ENCODE measurements at regions not wholly inside any gene's neighbourhood (a gene's known extent, or its start where the extent isn't known, plus 50 kb on each side); places are given as distances from the start of the nearest gene placed in this dataset.

GRCh38 chr12:107884769-107885694 lies 110.5 kb downstream of the ASCL4 start:
- intact Hi-C loops (cut with DNase I), result loop anchor here (5.0 to 10.0 kb wide), 2 partner anchors 120 to 208 kb away; partner anchors contain the start of gene PRDM4 (in 1 of the 2)
- peak; percentile 35 to 74 (median 62) for DNase-seq
- 10 to 13% (median 12%) methylated on average over 7 of the region's 7 CpGs for WGBS, 4 donors
- H3K27ac ChIP-seq, result no peak overlapping the region
- H3K36me3 ChIP-seq (replicated peaks in 1 of 2), result no peaks in the 10 kb centered on the region
- no peak overlapping the region for H3K4me3 ChIP-seq
- H3K4me1 ChIP-seq (replicated peaks in 1 of 2), result no peaks in the 10 kb centered on the region
- no peak for TF ChIP-seq POLR2A (IDR thresholded peaks at IDR 0.05)
- peak; percentile 42 to 71 (median 66) for TF ChIP-seq CTCF (IDR thresholded peaks at IDR 0.05)
- H3K27me3 ChIP-seq, result peaks cover 15% of the 10 kb centered on the region
- H3K9me3 ChIP-seq (replicated peaks in 1 of 3), result no peaks in the 10 kb centered on the region

- no peak for DNase-seq
Measured at GRCh38 chr12:107888789-107889188, 114.3 kb downstream of the ASCL4 start.

GRCh38 chr12:107891967-107892366 lies 117.5 kb downstream of the ASCL4 start:
- Histone ChIP-seq H3K4me3 (no peak overlapping the region), H3K27me3 (no peaks in the 10 kb centered on the region), H3K9me3 (replicated peaks in 1 of 3) (no peaks in the 10 kb centered on the region), H3K4me1 (replicated peaks in 1 of 2) (no peaks in the 10 kb centered on the region), H3K27ac (no peak overlapping the region), H3K36me3 (replicated peaks in 1 of 2) (no peaks in the 10 kb centered on the region)
- WGBS, 4 donors, result 42 to 58% (median 44%) methylated on average over 3 of the region's 3 CpGs
- TF ChIP-seq CTCF (IDR thresholded peaks at IDR 0.05), result peak in 2 of 6 experiments; percentile 14 to 19
- no peak for TF ChIP-seq POLR2A (IDR thresholded peaks at IDR 0.05)
- intact Hi-C loops (cut with DNase I), result no loop called here
- DNase-seq, result peak in 1 of 7 donors; percentile 30

More at GRCh38 chr12:107888789-107889188, 114.3 kb downstream of the ASCL4 start:
- Histone ChIP-seq H3K4me3 (no peak overlapping the region), H3K27ac (no peak overlapping the region), H3K27me3 (peaks cover 11% of the 10 kb centered on the region), H3K4me1 (replicated peaks in 1 of 2) (no peaks in the 10 kb centered on the region), H3K9me3 (replicated peaks in 1 of 3) (no peaks in the 10 kb centered on the region), H3K36me3 (replicated peaks in 1 of 2) (no peaks in the 10 kb centered on the region)
- intact Hi-C loops (cut with DNase I), result loop anchor here (5.0 to 10.0 kb wide), 2 partner anchors 124 to 211 kb away; partner anchors contain the start of gene PRDM4 (in 1 of the 2)
- 77 to 86% (median 83%) methylated on average over 4 of the region's 4 CpGs for WGBS, 4 donors
- TF ChIP-seq CTCF (IDR thresholded peaks at IDR 0.05) (no peak), POLR2A (IDR thresholded peaks at IDR 0.05) (no peak)

GRCh38 chr12:107894589-107894988 lies 120.1 kb downstream of the ASCL4 start:
- Histone ChIP-seq H3K4me3 (no peak overlapping the region), H3K9me3 (replicated peaks in 1 of 3) (no peaks in the 10 kb centered on the region), H3K27ac (no peak overlapping the region), H3K27me3 (no peaks in the 10 kb centered on the region), H3K4me1 (replicated peaks in 1 of 2) (no peaks in the 10 kb centered on the region), H3K36me3 (replicated peaks in 1 of 2) (no peaks in the 10 kb centered on the region)
- TF ChIP-seq CTCF (IDR thresholded peaks at IDR 0.05) (no peak), POLR2A (IDR thresholded peaks at IDR 0.05) (no peak)
- no peak for DNase-seq
- 50 to 73% (median 52%) methylated on average over 3 of the region's 3 CpGs for WGBS, 4 donors
- intact Hi-C loops (cut with DNase I), result no loop called here

All from adrenal gland (tissue), 9 donors.